Stimulated activated CD4-positive, alpha-beta T cell treated with anti-CD3 and anti-CD28 coated beads, Interleukin-2, amount 100 ng/mL, for 48 hours (primary cell): ENCODE measurements at regions not wholly inside any gene's neighbourhood (a gene's known extent, or its start where the extent isn't known, plus 50 kb on each side); places are given as distances from the start of the nearest gene placed in this dataset.
"Not testable (repeated sequence)": the region's sequence is repeated elsewhere in the genome, so short reads cannot be mapped to it uniquely, and the experiment has no call there.

Source experiments
- DNase-seq, 2 donors: peaks; one replicate each; pipeline ENCODE4 v3.0.0-alpha.2; 2020

GRCh38 chr12:111271674-111272418, 97.0 kb downstream of the PHETA1 start:
- no peak for DNase-seq

GRCh38 chr12:111270774-111271173, 98.1 kb downstream of the PHETA1 start:
- DNase-seq: no peak

- DNase-seq: no peak
Measured at GRCh38 chr12:111270239-111270638, 98.7 kb downstream of the PHETA1 start.

- no peak for DNase-seq
Measured at GRCh38 chr12:111269718-111270117, 99.2 kb downstream of the PHETA1 start.

GRCh38 chr12:111268738-111269572, 99.9 kb downstream of the PHETA1 start:
- DNase-seq: peak; percentile 18 to 38

GRCh38 chr12:111267144-111267543, 101.8 kb downstream of the PHETA1 start:
- DNase-seq: no peak

GRCh38 chr12:111261911-111262676, 106.8 kb downstream of the PHETA1 start:
- DNase-seq: no peak

GRCh38 chr12:111260732-111261131, 108.2 kb downstream of the PHETA1 start:
- DNase-seq: no peak

GRCh38 chr12:111259231-111259630, 109.7 kb downstream of the PHETA1 start:
- DNase-seq: no peak

- DNase-seq: not testable (repeated sequence)
Measured at GRCh38 chr12:111258081-111258480, 110.8 kb downstream of the PHETA1 start.

GRCh38 chr12:111257435-111257902, 111.4 kb downstream of the PHETA1 start:
- no peak for DNase-seq

GRCh38 chr12:111256629-111257434, 112.1 kb downstream of the PHETA1 start:
- no peak for DNase-seq

- no peak for DNase-seq
Measured at GRCh38 chr12:111255261-111255660, 113.6 kb downstream of the PHETA1 start.

- DNase-seq: no peak
Measured at GRCh38 chr12:111254106-111254505, 114.8 kb downstream of the PHETA1 start.

- DNase-seq: no peak
Measured at GRCh38 chr12:111253213-111253612, 115.7 kb downstream of the PHETA1 start.

- no peak for DNase-seq
Measured at GRCh38 chr12:111251787-111252186, 117.1 kb downstream of the PHETA1 start.

- no peak for DNase-seq
Measured at GRCh38 chr12:111251058-111251730, 117.7 kb downstream of the PHETA1 start.

- DNase-seq: no peak
Measured at GRCh38 chr12:111250251-111250881, 118.5 kb downstream of the PHETA1 start.

GRCh38 chr12:111249757-111250156, 119.1 kb downstream of the PHETA1 start:
- no peak for DNase-seq

- DNase-seq: no peak
Measured at GRCh38 chr12:111249018-111249370, 119.9 kb downstream of the PHETA1 start.
